IMR-90 (cell line): ENCODE measurements at regions not wholly inside any gene's neighbourhood (a gene's known extent, or its start where the extent isn't known, plus 50 kb on each side); places are given as distances from the start of the nearest gene placed in this dataset.

Experiments
- ATAC-seq: fragments of 200-7000 bp; cut with Tn5 transposase; 2 replicates; pipeline ENCODE4 v1.9.1; 2020; ENCODE audit warnings: low read depth, mild to moderate bottlenecking, moderate library complexity
- BruUV-seq: library from RNA; stranded (reverse); fragments of 400-500 nt; replicated peaks from 2 replicates; lab custom pipeline; 2021; lab: Mats Ljungman, UMichigan
- CTCF ChIA-PET: fragments of 300-600 bp; formaldehyde crosslinking; extraction: SDS; loops from one replicate; lab custom pipeline; 2021; ENCODE audit warnings: antibody characterized with exemption; lab: Yijun Ruan, JAX
- POLR2A ChIA-PET: fragments of 300-600 bp; sonication (Branson Sonifier 250); formaldehyde crosslinking; loops from one replicate; lab custom pipeline; 2022; ENCODE audit warnings: antibody characterized with exemption; ENCODE audit not compliant: unreplicated experiment; lab: Charles Lee
- DNase-seq: peaks from one replicate; pipeline ENCODE4 v3.0.0; 2013
- H2AFZ ChIP-seq: replicated peaks from 2 replicates; pipeline ENCODE3; 2013; ENCODE audit warnings: low read length, mild to moderate bottlenecking; ENCODE audit not compliant: poor library complexity
- H2AK5ac ChIP-seq: 2 replicates; pipeline ENCODE4 v1.6.1; 2013; ENCODE audit warnings: low read depth, low read length, inconsistent platforms
- H2AK9ac ChIP-seq: replicated peaks from 2 replicates; pipeline ENCODE3; 2013; ENCODE audit warnings: mild to moderate bottlenecking, low read depth, low read length, moderate library complexity; ENCODE audit not compliant: poor library complexity
- H2BK120ac ChIP-seq: 2 replicates; pipeline ENCODE4 v1.6.1; 2013; ENCODE audit warnings: low read depth, low read length, inconsistent platforms
- H2BK15ac ChIP-seq: 3 replicates; pipeline ENCODE4 v1.6.1; 2013; ENCODE audit warnings: low read depth, low read length, inconsistent platforms
- H2BK20ac ChIP-seq: 2 replicates; pipeline ENCODE4 v1.6.1; 2013; ENCODE audit warnings: low read depth, mild to moderate bottlenecking, inconsistent platforms, low read length, moderate library complexity
- H2BK5ac ChIP-seq: 2 replicates; pipeline ENCODE4 v1.6.1; 2013; ENCODE audit warnings: mild to moderate bottlenecking, low read depth, low read length, inconsistent platforms; ENCODE audit not compliant: poor library complexity, severe bottlenecking
- H3K14ac ChIP-seq: replicated peaks from 2 replicates; pipeline ENCODE4 v1.6.1; 2013; ENCODE audit warnings: low read depth, low read length, inconsistent platforms
- H3K18ac ChIP-seq: 2 replicates; pipeline ENCODE4 v1.6.1; 2013; ENCODE audit warnings: low read depth, low read length, control low read depth
- H3K23ac ChIP-seq: 2 replicates; pipeline ENCODE4 v1.6.1; 2013; ENCODE audit warnings: low read depth, low read length, inconsistent platforms
- H3K27ac ChIP-seq: 2 replicates; pipeline ENCODE4 v1.5.1; 2013; ENCODE audit warnings: mild to moderate bottlenecking, control low read depth, low read length; ENCODE audit not compliant: insufficient read depth
- H3K27me3 ChIP-seq: 2 replicates; pipeline ENCODE4 v1.6.1; 2013; ENCODE audit warnings: low read length; ENCODE audit not compliant: control insufficient read depth, insufficient read depth
- H3K36me3 ChIP-seq: 2 replicates; pipeline ENCODE4 v1.6.1; 2013; ENCODE audit warnings: low read length, mixed read lengths; ENCODE audit not compliant: control insufficient read depth, insufficient read depth
- H3K4ac ChIP-seq: 2 replicates; pipeline ENCODE4 v1.6.1; 2013; ENCODE audit warnings: low read depth, low read length, inconsistent platforms
- H3K4me1 ChIP-seq: 2 replicates; pipeline ENCODE4 v1.6.1; 2013; ENCODE audit warnings: low read length, mixed read lengths; ENCODE audit not compliant: control insufficient read depth, insufficient read depth
- H3K4me2 ChIP-seq: 2 replicates; pipeline ENCODE4 v1.6.1; 2013; ENCODE audit warnings: low read depth, mild to moderate bottlenecking, control low read depth, low read length, moderate library complexity
- H3K4me3 ChIP-seq: 2 replicates; pipeline ENCODE4 v1.5.1; 2013; ENCODE audit warnings: low read depth, mild to moderate bottlenecking, control low read depth, low read length, moderate library complexity; ENCODE audit not compliant: insufficient read depth
- H3K56ac ChIP-seq: 2 replicates; pipeline ENCODE4 v1.6.1; 2013; ENCODE audit warnings: low read length, inconsistent platforms; ENCODE audit not compliant: insufficient read depth; ENCODE audit errors: extremely low read depth
- H3K79me1 ChIP-seq, 2 experiments: 2 replicates each; pipeline ENCODE4 v1.6.1; 2013; ENCODE audit warnings: low read length in 2 of 2, inconsistent platforms in 1 of 2, low read depth in 1 of 2
- H3K9ac ChIP-seq: 2 replicates; pipeline ENCODE4 v1.6.1; 2013; ENCODE audit warnings: low read depth, low read length, control low read depth
- H3K9me1 ChIP-seq: 2 replicates; pipeline ENCODE4 v1.6.1; 2013; ENCODE audit warnings: low read length, inconsistent platforms; ENCODE audit not compliant: insufficient read depth
- H3K9me3 ChIP-seq: 2 replicates; pipeline ENCODE4 v1.6.1; 2013; ENCODE audit warnings: low read length; ENCODE audit not compliant: control insufficient read depth, insufficient read depth
- H4K20me1 ChIP-seq: 2 replicates; pipeline ENCODE4 v1.6.1; 2013; ENCODE audit warnings: low read length, inconsistent platforms; ENCODE audit not compliant: insufficient read depth
- H4K5ac ChIP-seq: 2 replicates; pipeline ENCODE4 v1.6.1; 2013; ENCODE audit warnings: mild to moderate bottlenecking, low read depth, low read length, control low read depth
- H4K8ac ChIP-seq, 2 experiments: 2 replicates each; pipeline ENCODE4 v1.6.1; 2013; ENCODE audit warnings: low read depth in 2 of 2, low read length in 2 of 2, control low read depth in 1 of 2, inconsistent platforms in 1 of 2
- H4K91ac ChIP-seq: 2 replicates; pipeline ENCODE4 v1.6.1; 2013; ENCODE audit warnings: low read depth, low read length, inconsistent platforms; ENCODE audit not compliant: insufficient read depth
- BHLHE40 ChIP-seq: fragments of 150-350 bp; IDR thresholded peaks from 2 replicates; pipeline ENCODE4 v1.6.1; 2016; ENCODE audit warnings: mild to moderate bottlenecking, low read depth, low read length
- CEBPB ChIP-seq: IDR thresholded peaks from 2 replicates; pipeline ENCODE4 v1.6.1; 2012; ENCODE audit warnings: low read depth, low read length, improper control_type of control experiment
- CHD1 ChIP-seq: IDR thresholded peaks from 2 replicates; pipeline ENCODE4 v1.6.1; 2012; ENCODE audit warnings: low read depth, low read length, improper control_type of control experiment
- CTCF ChIP-seq: conservative IDR thresholded peaks from 2 replicates; pipeline ENCODE4 v1.5.1; 2012; ENCODE audit warnings: mild to moderate bottlenecking, low read depth, low read length, improper control_type of control experiment
- FOS ChIP-seq: fragments of 150-350 bp; IDR thresholded peaks from 2 replicates; pipeline ENCODE4 v1.6.1; 2016; ENCODE audit warnings: low read depth, low read length
- MAZ ChIP-seq: IDR thresholded peaks from 2 replicates; pipeline ENCODE4 v1.6.1; 2012; ENCODE audit warnings: low read depth, mild to moderate bottlenecking, low read length, improper control_type of control experiment, moderate library complexity, borderline replicate concordance
- MXI1 ChIP-seq: IDR thresholded peaks from 2 replicates; pipeline ENCODE4 v1.6.1; 2012; ENCODE audit warnings: low read depth, mild to moderate bottlenecking, low read length, moderate library complexity, borderline replicate concordance
- NFE2L2 ChIP-seq: fragments of 150-350 bp; IDR thresholded peaks from 2 replicates; pipeline ENCODE4 v1.6.1; 2016; ENCODE audit warnings: low read depth, mild to moderate bottlenecking, low read length
- POLR2A ChIP-seq: IDR thresholded peaks from 2 replicates; pipeline ENCODE4 v1.6.1; 2012; ENCODE audit warnings: mild to moderate bottlenecking, low read depth, low read length
- RAD21 ChIP-seq: IDR thresholded peaks from 2 replicates; pipeline ENCODE4 v1.6.1; 2012; ENCODE audit warnings: low read length, improper control_type of control experiment
- RCOR1 ChIP-seq: IDR thresholded peaks from 2 replicates; pipeline ENCODE4 v1.6.1; 2012; ENCODE audit warnings: mild to moderate bottlenecking, low read length, improper control_type of control experiment; ENCODE audit not compliant: insufficient replicate concordance
- RFX5 ChIP-seq: IDR thresholded peaks from 2 replicates; pipeline ENCODE4 v1.8.0; 2012; ENCODE audit warnings: low read depth, mild to moderate bottlenecking, low read length, moderate library complexity
- SMC3 ChIP-seq: fragments of 150-350 bp; IDR thresholded peaks from 2 replicates; pipeline ENCODE4 v1.6.1; 2016; ENCODE audit warnings: low read depth, mild to moderate bottlenecking, antibody characterized with exemption, low read length, moderate library complexity
- USF2 ChIP-seq: fragments of 150-350 bp; IDR thresholded peaks from 2 replicates; pipeline ENCODE4 v1.6.1; 2017; ENCODE audit warnings: mild to moderate bottlenecking, antibody characterized with exemption, low read length, low read depth
- WGBS, 2 experiments: methylation state at CpG; one replicate each; pipeline versions ENCODE4 v1.1.5 to v1.1.7; 2013; ENCODE audit warnings: missing lambda C conversion rate in 2 of 2; ENCODE audit not compliant: insufficient read length in 1 of 2; ENCODE audit errors: extremely low coverage in 2 of 2; 5-methylcytosine and 5-hydroxymethylcytosine counted together
- dilution Hi-C: fragments of 300-500 bp; cut with HindIII; formaldehyde crosslinking; loops from one replicate; pipeline ENCODE4 v1.14.3; 2018; ENCODE audit warnings: low sequenced_read_pairs; ENCODE audit not compliant: unreplicated experiment
- in situ Hi-C: fragments of 300-500 bp; cut with MboI; formaldehyde crosslinking; loops from 3 replicates; pipeline ENCODE4 v1.14.3; 2019; ENCODE audit warnings: low sequenced_read_pairs, inconsistent platforms, mixed read lengths
- intact Hi-C: fragments of 100-400 bp; cut with micrococcal nuclease; formaldehyde crosslinking; loops from 2 replicates; pipeline ENCODE4 v1.10.0; 2022

GRCh38 chr2:58871469-58872142 is 630.5 kb upstream of the FANCL start:
- CTCF ChIA-PET, result no interaction called here
- Histone ChIP-seq H3K79me1 (no peaks in the 10 kb centered on the region), H2BK20ac (no peak overlapping the region), H4K91ac (no peak overlapping the region), H3K18ac (no peak overlapping the region), H4K20me1 (no peaks in the 10 kb centered on the region), H3K4me3 (no peak overlapping the region), H3K9ac (no peak overlapping the region), H3K4me1 (no peaks in the 10 kb centered on the region), H3K9me1 (no peaks in the 10 kb centered on the region), H3K4me2 (no peak overlapping the region), H3K27ac (no peak overlapping the region), H4K8ac (no peak overlapping the region), H2BK15ac (no peak overlapping the region), H2AK9ac (no peak overlapping the region), H3K14ac (no peak overlapping the region), H2AK5ac (no peak overlapping the region), H4K5ac (no peak overlapping the region), H3K27me3 (no peaks in the 10 kb centered on the region; the same call in 1 of the 2 replicates), H3K9me3 (no peaks in the 10 kb centered on the region), H3K56ac (no peak overlapping the region), H3K23ac (no peak overlapping the region), H2BK5ac (no peak overlapping the region), H3K36me3 (no peaks in the 10 kb centered on the region), H2BK120ac (no peak overlapping the region), H2AFZ (no peak overlapping the region), H3K4ac (no peak overlapping the region)
- no CpG with 5 or more reads among the region's 4 CpGs for WGBS, 2 experiments
- POLR2A ChIA-PET, result no interaction called here
- ATAC-seq (no peak), DNase-seq (no peak)
- intact Hi-C loops (no loop called here), in situ Hi-C loops (no loop called here), dilution Hi-C loops (no loop called here)
- TF ChIP-seq CEBPB, result no peak
- TF ChIP-seq RAD21, result no peak
- TF ChIP-seq NFE2L2, result no peak
- no peak for TF ChIP-seq BHLHE40
- no peak for TF ChIP-seq CHD1
- TF ChIP-seq RCOR1, result no peak
- no peak for TF ChIP-seq SMC3
- no peak for TF ChIP-seq MAZ
- TF ChIP-seq RFX5, result no peak
- TF ChIP-seq CTCF, result no peak
- no peak for TF ChIP-seq POLR2A
- no peak for TF ChIP-seq USF2
- TF ChIP-seq MXI1, result no peak
- no peak for TF ChIP-seq FOS
- no TSS peak for BruUV-seq
